ENCODE measurements at regions not wholly inside any gene's neighbourhood (a gene's known extent, or its start where the extent isn't known, plus 50 kb on each side); places are given as distances from the start of the nearest gene placed in this dataset.

GRCh38 chr11:69876013-69876412, 56.8 kb upstream of the FGF3 start:
- TF ChIP-seq CTCF (IDR thresholded peaks at IDR 0.05 in 4 of 5, conservative IDR thresholded peaks at IDR 0.05 in 1 of 5) = no peak
- no peak for TF ChIP-seq POLR2A (IDR thresholded peaks at IDR 0.05)
